ENCODE measurements at regions not wholly inside any gene's neighbourhood (a gene's known extent, or its start where the extent isn't known, plus 50 kb on each side); places are given as distances from the start of the nearest gene placed in this dataset.

- no peak for TF ChIP-seq POLR2A (IDR thresholded peaks at IDR 0.05; ENCODE audit: low read length)
- TF ChIP-seq GATA1 (IDR thresholded peaks at IDR 0.05; ENCODE audit: low read depth, low read length), result no peak
Measured at GRCh38 chr15:66838202-66838601, 136.2 kb downstream of the SMAD6 start.
